ENCODE measurements at regions not wholly inside any gene's neighbourhood (a gene's known extent, or its start where the extent isn't known, plus 50 kb on each side); places are given as distances from the start of the nearest gene placed in this dataset.

DNA sequence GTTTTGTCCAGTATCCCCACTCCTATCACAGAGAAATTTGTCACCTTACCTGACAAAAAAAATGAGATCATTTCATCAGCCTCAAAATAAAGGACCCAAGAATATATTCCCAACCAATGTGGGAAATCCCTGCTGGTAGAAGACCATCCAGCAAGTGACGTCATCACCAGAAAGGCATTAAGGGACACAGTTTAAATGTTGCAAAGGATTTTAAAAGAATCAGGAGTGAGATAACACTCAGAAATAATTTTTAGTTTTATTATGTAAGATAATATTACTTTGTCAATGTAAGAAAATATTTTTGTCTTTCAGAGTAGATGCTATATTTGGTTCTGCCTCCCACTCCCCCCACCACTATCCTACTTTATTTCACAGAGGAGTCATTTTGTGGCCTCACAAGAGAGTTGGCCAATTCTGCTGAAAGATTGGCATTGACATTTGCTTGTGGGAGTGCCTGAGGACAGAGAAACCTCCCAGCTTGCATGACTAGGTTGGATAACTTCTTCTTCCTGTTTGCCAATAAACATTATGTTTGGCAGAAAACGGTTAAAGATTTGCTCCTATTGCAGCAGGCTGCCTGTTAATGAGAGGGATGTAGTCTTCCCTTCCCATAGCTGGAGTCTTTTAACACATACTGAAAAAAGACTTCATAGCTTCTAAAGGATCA is 288.6 kb upstream of the DAB2 start:
- TF ChIP-seq, protein P1, sequence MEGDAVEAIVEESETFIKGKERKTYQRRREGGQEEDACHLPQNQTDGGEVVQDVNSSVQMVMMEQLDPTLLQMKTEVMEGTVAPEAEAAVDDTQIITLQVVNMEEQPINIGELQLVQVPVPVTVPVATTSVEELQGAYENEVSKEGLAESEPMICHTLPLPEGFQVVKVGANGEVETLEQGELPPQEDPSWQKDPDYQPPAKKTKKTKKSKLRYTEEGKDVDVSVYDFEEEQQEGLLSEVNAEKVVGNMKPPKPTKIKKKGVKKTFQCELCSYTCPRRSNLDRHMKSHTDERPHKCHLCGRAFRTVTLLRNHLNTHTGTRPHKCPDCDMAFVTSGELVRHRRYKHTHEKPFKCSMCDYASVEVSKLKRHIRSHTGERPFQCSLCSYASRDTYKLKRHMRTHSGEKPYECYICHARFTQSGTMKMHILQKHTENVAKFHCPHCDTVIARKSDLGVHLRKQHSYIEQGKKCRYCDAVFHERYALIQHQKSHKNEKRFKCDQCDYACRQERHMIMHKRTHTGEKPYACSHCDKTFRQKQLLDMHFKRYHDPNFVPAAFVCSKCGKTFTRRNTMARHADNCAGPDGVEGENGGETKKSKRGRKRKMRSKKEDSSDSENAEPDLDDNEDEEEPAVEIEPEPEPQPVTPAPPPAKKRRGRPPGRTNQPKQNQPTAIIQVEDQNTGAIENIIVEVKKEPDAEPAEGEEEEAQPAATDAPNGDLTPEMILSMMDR (IDR thresholded peaks at IDR 0.05), result no peak
- TF ChIP-seq POLR2AphosphoS5 (IDR thresholded peaks at IDR 0.05), result no peak
- TF ChIP-seq POLR2A (IDR thresholded peaks at IDR 0.05), result no peak
